Activated T-cell treated with anti-CD3 and anti-CD28 coated beads, Interleukin-2, amount 50 U/mL, for 72 hours (primary cell): ENCODE measurements at regions not wholly inside any gene's neighbourhood (a gene's known extent, or its start where the extent isn't known, plus 50 kb on each side); places are given as distances from the start of the nearest gene placed in this dataset.
A peak's percentile ranks its signal among the peaks of the same experiment; 100 is the strongest.
"Not testable (repeated sequence)": the region's sequence is repeated elsewhere in the genome, so short reads cannot be mapped to it uniquely, and the experiment has no call there.

Source experiments
- ATAC-seq, 2 donors: fragments of 150-1000 bp; cut with Tn5 transposase; replicated peaks in 1 of 2; 2 replicates each; pipeline ENCODE4 v1.10.0; 2021; ENCODE audit warnings: moderate library complexity in 2 of 2, mild to moderate bottlenecking in 1 of 2
- DNase-seq, 2 donors: peaks; one replicate each; pipeline ENCODE4 v3.0.0; 2021 to 2022; ENCODE audit warnings: mixed read lengths in 1 of 2
- H3K27ac Mint-ChIP-seq: one replicate; pipeline ENCODE4 v1.8.0; 2022; ENCODE audit warnings: mild to moderate bottlenecking, moderate library complexity, mixed read lengths
- H3K27me3 Mint-ChIP-seq: one replicate; pipeline ENCODE4 v1.8.0; 2022; ENCODE audit warnings: low read depth, mixed read lengths
- H3K36me3 Mint-ChIP-seq, 2 donors: one replicate each; pipeline ENCODE4 v1.8.0; 2022; ENCODE audit warnings: mixed read lengths in 2 of 2, mild to moderate bottlenecking in 1 of 2; ENCODE audit not compliant: insufficient read depth in 2 of 2
- H3K4me1 Mint-ChIP-seq: one replicate; pipeline ENCODE4 v1.8.0; 2022; ENCODE audit warnings: low read depth, mixed read lengths
- H3K4me3 Mint-ChIP-seq, 2 donors: one replicate each; pipeline ENCODE4 v1.8.0; 2022; ENCODE audit warnings: mild to moderate bottlenecking in 2 of 2, mixed read lengths in 2 of 2, moderate library complexity in 2 of 2
- H3K9me3 Mint-ChIP-seq, 2 donors: one replicate each; pipeline ENCODE4 v1.8.0; 2022; ENCODE audit warnings: mixed read lengths in 2 of 2

DNA sequence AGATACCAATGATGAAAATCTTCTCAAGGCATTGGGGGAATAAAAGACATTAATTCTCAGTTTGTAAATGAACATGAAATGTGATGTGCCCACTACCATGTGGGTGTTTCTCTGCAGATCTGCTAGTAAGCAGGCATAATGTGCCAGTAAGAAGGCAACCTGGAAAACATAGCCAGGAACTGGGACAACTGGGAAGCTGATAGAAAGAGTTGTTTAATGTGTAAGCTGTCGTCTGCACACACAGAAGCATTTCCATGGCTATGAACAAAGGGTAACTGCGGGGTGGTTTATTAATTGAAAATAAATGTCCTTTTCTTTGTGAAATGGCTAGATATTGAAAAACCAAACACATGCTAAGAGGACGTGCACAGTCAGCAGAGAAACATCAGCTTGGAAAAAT is 52.0 kb downstream of the ZC3H11B start:
- H3K27me3 Mint-ChIP-seq, result no peaks in the 10 kb centered on the region
- no peak overlapping the region for H3K27ac Mint-ChIP-seq

GRCh38 chr1:219559899-219560298 is 53.0 kb downstream of the ZC3H11B start:
- Mint-ChIP-seq H3K4me3 (no peak overlapping the region), H3K4me1 (no peaks in the 10 kb centered on the region), H3K36me3 (no peaks in the 10 kb centered on the region), H3K9me3 (no peaks in the 10 kb centered on the region), H3K27me3 (no peaks in the 10 kb centered on the region), H3K27ac (no peak overlapping the region)
- ATAC-seq (no peak), DNase-seq (no peak)

More for the DNA sequence above, 52.0 kb downstream of the ZC3H11B start:
- ATAC-seq, result no peak
- Mint-ChIP-seq H3K4me3 (no peak overlapping the region), H3K36me3 (no peaks in the 10 kb centered on the region), H3K9me3 (no peaks in the 10 kb centered on the region), H3K4me1 (no peaks in the 10 kb centered on the region)
- no peak for DNase-seq

GRCh38 chr1:219555806-219556205 is 57.1 kb downstream of the ZC3H11B start:
- DNase-seq (no peak), ATAC-seq (no peak)
- Mint-ChIP-seq H3K4me3 (no peak overlapping the region), H3K9me3 (no peaks in the 10 kb centered on the region), H3K27ac (no peak overlapping the region), H3K36me3 (no peaks in the 10 kb centered on the region), H3K4me1 (no peaks in the 10 kb centered on the region), H3K27me3 (no peaks in the 10 kb centered on the region)

DNA sequence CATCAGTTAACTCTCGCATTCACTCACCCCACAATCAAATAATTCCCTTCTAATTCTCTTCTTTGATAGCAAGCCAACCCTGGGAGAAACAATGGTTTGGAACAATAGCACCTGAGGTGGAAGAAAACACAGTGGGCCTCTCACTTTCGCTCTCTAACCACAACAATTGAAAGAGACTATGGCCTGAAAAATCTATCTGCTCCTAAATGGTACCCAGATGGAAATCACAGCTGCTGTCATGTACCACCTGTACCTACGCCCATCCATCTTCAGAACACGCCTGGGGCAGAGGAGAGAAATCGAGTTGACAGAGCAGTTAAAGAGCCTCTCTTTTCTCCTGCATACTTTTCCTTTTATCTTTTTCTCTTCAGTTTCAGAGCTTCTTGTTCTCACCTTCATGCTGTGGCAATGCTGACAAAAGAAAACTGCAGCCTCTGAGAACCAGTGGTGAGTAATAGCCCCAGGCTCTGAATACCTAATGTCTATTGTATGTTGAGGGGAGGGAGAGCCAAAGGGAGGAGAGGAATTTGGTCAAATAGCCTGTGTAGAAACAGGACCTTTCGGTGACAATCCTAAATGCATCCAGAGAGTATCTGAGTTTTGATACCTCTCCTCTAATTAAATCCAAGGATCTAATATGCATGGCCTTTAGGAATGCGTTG is 57.7 kb downstream of the ZC3H11B start:
- no peak overlapping the region for H3K4me3 Mint-ChIP-seq
- no peak overlapping the region for H3K27ac Mint-ChIP-seq
- no peaks in the 10 kb centered on the region for H3K27me3 Mint-ChIP-seq
- no peaks in the 10 kb centered on the region for H3K4me1 Mint-ChIP-seq
- H3K9me3 Mint-ChIP-seq, result no peaks in the 10 kb centered on the region
- no peaks in the 10 kb centered on the region for H3K36me3 Mint-ChIP-seq
- no peak for DNase-seq
- ATAC-seq, result no peak

GRCh38 chr1:219553934-219554502 is 58.9 kb downstream of the ZC3H11B start:
- H3K4me1 Mint-ChIP-seq, result no peaks in the 10 kb centered on the region
- H3K27me3 Mint-ChIP-seq, result no peaks in the 10 kb centered on the region
- no peaks in the 10 kb centered on the region for H3K9me3 Mint-ChIP-seq
- ATAC-seq, result no peak
- no peak overlapping the region for H3K4me3 Mint-ChIP-seq
- H3K27ac Mint-ChIP-seq, result no peak overlapping the region
- H3K36me3 Mint-ChIP-seq, result no peaks in the 10 kb centered on the region
- no peak for DNase-seq

DNA sequence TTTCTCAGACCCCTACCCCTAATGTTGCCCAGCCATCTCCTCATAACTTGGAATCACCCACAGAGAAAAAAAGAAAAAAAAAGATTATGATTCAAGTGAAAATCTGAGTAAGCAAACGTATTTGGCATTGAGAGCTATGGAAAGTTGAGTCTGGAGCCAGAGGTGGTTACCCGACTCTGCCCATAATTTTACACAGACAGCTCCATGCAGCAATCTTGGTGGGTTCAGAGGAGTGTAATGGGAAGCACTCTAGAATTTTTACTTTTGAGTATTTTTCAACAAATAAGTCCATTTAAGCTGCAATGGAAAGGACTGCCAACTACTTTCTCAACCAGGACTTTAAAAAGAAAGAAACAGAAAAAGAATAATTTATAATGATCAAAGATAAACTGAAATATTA is 62.7 kb downstream of the ZC3H11B start:
- peaks cover 6% of the 10 kb centered on the region for H3K27me3 Mint-ChIP-seq
- peaks cover 2% of the 10 kb centered on the region in 2 donors for H3K36me3 Mint-ChIP-seq
- peaks cover 0 to 2% of the 10 kb centered on the region in 2 donors for H3K9me3 Mint-ChIP-seq
- DNase-seq (no peak), ATAC-seq (no peak)
- H3K4me1 Mint-ChIP-seq, result no peaks in the 10 kb centered on the region
- H3K27ac Mint-ChIP-seq, result no peak overlapping the region
- no peak overlapping the region for H3K4me3 Mint-ChIP-seq

DNA sequence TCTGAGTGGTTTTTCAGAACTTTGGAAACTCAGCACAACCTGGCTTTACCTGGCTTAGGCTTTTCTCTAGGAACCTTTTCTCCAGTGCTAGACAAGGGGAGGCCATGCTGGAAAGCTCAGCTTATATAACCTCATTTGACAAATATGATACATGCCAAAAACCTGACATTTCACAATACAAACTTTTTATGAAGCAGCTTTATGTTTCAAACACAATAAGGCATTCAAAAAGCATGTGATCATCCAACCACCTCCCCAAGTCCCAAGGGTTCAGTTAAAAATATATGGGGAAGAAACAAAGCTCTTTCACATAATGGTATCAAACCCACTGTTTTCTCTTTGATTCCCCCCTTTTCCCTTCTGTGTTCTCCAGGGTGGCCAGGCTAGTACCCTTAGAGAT is 63.7 kb downstream of the ZC3H11B start:
- Mint-ChIP-seq H3K4me3 (no peak overlapping the region), H3K27ac (no peak overlapping the region), H3K27me3 (peaks cover 6% of the 10 kb centered on the region), H3K36me3 (peaks cover 2 to 4% of the 10 kb centered on the region in 2 donors), H3K9me3 (peaks cover 0 to 2% of the 10 kb centered on the region in 2 donors), H3K4me1 (no peaks in the 10 kb centered on the region)
- ATAC-seq (no peak), DNase-seq (no peak)

- Mint-ChIP-seq H3K27ac (no peak overlapping the region), H3K9me3 (peaks cover 0 to 2% of the 10 kb centered on the region in 2 donors), H3K27me3 (peaks cover 6% of the 10 kb centered on the region), H3K4me3 (no peak overlapping the region), H3K4me1 (no peaks in the 10 kb centered on the region), H3K36me3 (peaks cover 2 to 4% of the 10 kb centered on the region in 2 donors)
- ATAC-seq (no peak), DNase-seq (no peak)
These were observed 64.5 kb downstream of the ZC3H11B start for GRCh38 chr1:219548386-219548785.

- not testable (repeated sequence) for DNase-seq, ATAC-seq, H3K27me3 Mint-ChIP-seq, H3K4me3 Mint-ChIP-seq, H3K27ac Mint-ChIP-seq, H3K36me3 Mint-ChIP-seq, H3K9me3 Mint-ChIP-seq, H3K4me1 Mint-ChIP-seq
These were observed 67.1 kb downstream of the ZC3H11B start for GRCh38 chr1:219545756-219546155.

DNA sequence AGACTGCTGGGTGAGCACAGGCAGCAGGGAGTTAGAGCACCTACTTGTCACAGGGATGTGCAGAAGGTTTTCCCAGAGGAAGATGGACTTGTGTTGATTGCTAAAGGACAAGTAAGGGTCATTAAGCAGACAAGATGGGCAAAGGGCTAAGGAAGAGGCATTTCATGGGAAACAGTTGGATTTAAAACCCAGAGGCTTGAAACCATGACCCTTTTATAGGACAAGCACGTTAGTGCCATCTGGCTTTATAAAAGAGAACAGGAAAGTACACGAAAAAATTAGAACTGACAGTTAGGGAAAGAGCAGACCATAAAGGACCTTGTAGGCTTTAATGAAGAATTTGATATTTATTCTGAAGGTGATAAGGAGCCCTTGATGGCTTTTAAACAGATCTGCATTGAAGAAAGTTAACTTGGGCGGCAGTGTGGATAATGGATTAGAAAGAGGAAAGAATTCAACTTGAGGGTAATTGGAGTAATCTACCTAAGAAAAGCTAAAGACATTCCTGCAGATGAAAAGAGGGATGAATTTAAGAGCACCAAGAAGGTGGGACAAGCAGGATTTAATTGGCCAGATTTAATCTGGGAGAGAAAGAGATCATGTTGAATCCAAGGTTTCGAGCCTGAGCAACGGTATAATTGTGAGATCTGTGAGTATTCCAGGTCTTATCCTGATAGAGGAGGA is 68.6 kb downstream of the ZC3H11B start:
- H3K4me1 Mint-ChIP-seq, result no peaks in the 10 kb centered on the region
- DNase-seq (no peak), ATAC-seq (no peak)
- H3K27ac Mint-ChIP-seq, result no peak overlapping the region
- H3K36me3 Mint-ChIP-seq, result peaks cover 2 to 4% of the 10 kb centered on the region in 2 donors
- H3K4me3 Mint-ChIP-seq, result no peak overlapping the region
- H3K27me3 Mint-ChIP-seq, result peaks cover 6% of the 10 kb centered on the region
- H3K9me3 Mint-ChIP-seq, result peaks cover 0 to 2% of the 10 kb centered on the region in 2 donors

- H3K4me3 Mint-ChIP-seq, result no peak overlapping the region
- no peaks in the 10 kb centered on the region for H3K4me1 Mint-ChIP-seq
- no peak for DNase-seq
- peaks cover 2 to 4% of the 10 kb centered on the region in 2 donors for H3K36me3 Mint-ChIP-seq
- no peak overlapping the region for H3K27ac Mint-ChIP-seq
- H3K27me3 Mint-ChIP-seq, result peaks cover 6% of the 10 kb centered on the region
- peaks cover 0 to 2% of the 10 kb centered on the region in 2 donors for H3K9me3 Mint-ChIP-seq
- no peak for ATAC-seq
These were observed 69.9 kb downstream of the ZC3H11B start for GRCh38 chr1:219542828-219543518.

DNA sequence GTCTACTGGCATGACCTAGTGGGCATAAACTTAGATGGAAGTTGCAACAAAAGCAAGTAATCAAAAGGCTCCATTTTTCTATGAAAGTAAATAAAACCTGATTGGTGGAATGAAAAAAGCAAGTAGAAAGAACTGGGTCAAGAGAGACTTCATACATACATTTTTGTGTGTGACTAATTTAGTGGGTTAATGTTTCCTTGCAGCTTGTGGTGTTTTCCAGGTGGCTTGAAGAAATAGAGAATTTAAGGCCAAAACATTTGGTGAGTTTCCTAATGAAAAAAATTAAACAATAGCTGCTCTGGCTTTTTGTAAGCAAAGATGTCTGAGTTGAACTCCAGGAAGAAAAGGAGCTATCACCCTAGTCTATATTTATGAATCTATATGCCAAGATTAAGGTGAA is 71.0 kb downstream of the ZC3H11B start:
- DNase-seq (no peak), ATAC-seq (no peak)
- Mint-ChIP-seq H3K4me1 (no peaks in the 10 kb centered on the region), H3K4me3 (no peak overlapping the region), H3K36me3 (peaks cover 0 to 2% of the 10 kb centered on the region in 2 donors), H3K9me3 (no peaks in the 10 kb centered on the region), H3K27ac (no peak overlapping the region), H3K27me3 (no peaks in the 10 kb centered on the region)

DNA sequence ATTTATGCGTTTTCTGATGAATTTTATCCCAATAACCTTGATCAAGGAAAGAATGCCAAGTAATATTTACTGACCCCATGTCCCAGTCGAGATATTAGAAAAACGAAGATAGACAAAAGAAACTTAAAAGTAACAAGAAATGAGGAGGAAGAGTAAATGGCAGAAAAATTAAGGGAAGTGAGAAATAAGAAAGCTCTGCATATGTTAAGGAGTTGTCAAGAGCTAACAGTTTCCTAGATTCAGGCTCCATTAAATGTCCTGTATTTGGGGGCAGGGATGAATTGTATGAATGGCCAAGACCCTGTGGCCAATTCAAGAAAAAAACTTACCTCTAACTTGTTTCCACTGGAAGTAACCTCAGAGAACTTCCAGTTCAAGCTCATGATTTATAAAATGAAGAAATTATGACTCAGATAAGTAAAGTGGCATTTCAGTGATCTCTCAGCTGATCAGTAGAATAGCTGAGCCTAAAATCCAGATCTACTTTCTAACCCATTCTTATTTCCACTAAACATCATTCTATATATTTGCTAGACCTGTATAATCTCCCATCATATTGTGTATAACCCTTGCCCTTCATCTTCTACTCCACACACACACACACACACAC is 73.2 kb downstream of the ZC3H11B start:
- Mint-ChIP-seq H3K27ac (no peak overlapping the region), H3K27me3 (no peaks in the 10 kb centered on the region), H3K4me1 (no peaks in the 10 kb centered on the region), H3K36me3 (peaks cover 0 to 2% of the 10 kb centered on the region in 2 donors), H3K9me3 (no peaks in the 10 kb centered on the region), H3K4me3 (no peak overlapping the region)
- ATAC-seq (peak in 1 of 2 donors; percentile 27), DNase-seq (no peak)
